BJ (cell line): ENCODE measurements at regions not wholly inside any gene's neighbourhood (a gene's known extent, or its start where the extent isn't known, plus 50 kb on each side); places are given as distances from the start of the nearest gene placed in this dataset.

ENCODE experiments used
- CTCF ChIA-PET: fragments of 350-600 bp; formaldehyde crosslinking; extraction: SDS; loops from one replicate; lab custom pipeline; 2021; ENCODE audit warnings: antibody characterized with exemption, inconsistent platforms; lab: Yijun Ruan, JAX
- POLR2A ChIA-PET: fragments of 300-600 bp; sonication (Branson Sonifier 250); formaldehyde crosslinking; extraction: SDS; loops from one replicate; lab custom pipeline; 2021; ENCODE audit warnings: antibody characterized with exemption; lab: Charles Lee
- DNase-seq: peaks from one replicate; pipeline ENCODE4 v3.0.0-alpha.2; 2011; ENCODE audit warnings: low read depth
- H3K27me3 ChIP-seq: 2 replicates; pipeline ENCODE4 v1.6.0; 2011; ENCODE audit warnings: low read length; ENCODE audit not compliant: control insufficient read depth, insufficient read depth
- H3K36me3 ChIP-seq: 2 replicates; pipeline ENCODE4 v1.5.1; 2011; ENCODE audit warnings: low read length; ENCODE audit not compliant: control insufficient read depth, insufficient read depth
- H3K4me3 ChIP-seq: 2 replicates; pipeline ENCODE4 v1.5.1; 2011; ENCODE audit warnings: low read depth, mild to moderate bottlenecking, control low read depth, low read length
- TF ChIP-seq, protein P1 (sequence below): IDR thresholded peaks from 2 replicates; pipeline ENCODE4 v1.5.1; 2011; ENCODE audit warnings: low read depth, mild to moderate bottlenecking, control low read depth, inconsistent platforms, low read length, moderate library complexity; ENCODE audit not compliant: insufficient read depth

- ChIA-PET CTCF (interaction anchor here (1.8 kb wide), 1 partner anchor 297 kb away, joined by 4 read pairs; no protein-coding TSS in a partner anchor), POLR2A (no interaction called here)
- H3K27me3 ChIP-seq: no peaks in the 10 kb centered on the region
- DNase-seq: no peak
- TF ChIP-seq, protein P1, sequence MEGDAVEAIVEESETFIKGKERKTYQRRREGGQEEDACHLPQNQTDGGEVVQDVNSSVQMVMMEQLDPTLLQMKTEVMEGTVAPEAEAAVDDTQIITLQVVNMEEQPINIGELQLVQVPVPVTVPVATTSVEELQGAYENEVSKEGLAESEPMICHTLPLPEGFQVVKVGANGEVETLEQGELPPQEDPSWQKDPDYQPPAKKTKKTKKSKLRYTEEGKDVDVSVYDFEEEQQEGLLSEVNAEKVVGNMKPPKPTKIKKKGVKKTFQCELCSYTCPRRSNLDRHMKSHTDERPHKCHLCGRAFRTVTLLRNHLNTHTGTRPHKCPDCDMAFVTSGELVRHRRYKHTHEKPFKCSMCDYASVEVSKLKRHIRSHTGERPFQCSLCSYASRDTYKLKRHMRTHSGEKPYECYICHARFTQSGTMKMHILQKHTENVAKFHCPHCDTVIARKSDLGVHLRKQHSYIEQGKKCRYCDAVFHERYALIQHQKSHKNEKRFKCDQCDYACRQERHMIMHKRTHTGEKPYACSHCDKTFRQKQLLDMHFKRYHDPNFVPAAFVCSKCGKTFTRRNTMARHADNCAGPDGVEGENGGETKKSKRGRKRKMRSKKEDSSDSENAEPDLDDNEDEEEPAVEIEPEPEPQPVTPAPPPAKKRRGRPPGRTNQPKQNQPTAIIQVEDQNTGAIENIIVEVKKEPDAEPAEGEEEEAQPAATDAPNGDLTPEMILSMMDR: no peak
- no peak overlapping the region for H3K4me3 ChIP-seq
- no peaks in the 10 kb centered on the region for H3K36me3 ChIP-seq
Observed at GRCh38 chr6:23175391-23175790, 606.0 kb downstream of the HDGFL1 start.

GRCh38 chr6:23176471-23176870 lies 607.1 kb downstream of the HDGFL1 start:
- ChIA-PET CTCF (interaction anchor here (1.8 kb wide), 1 partner anchor 298 kb away, joined by 4 read pairs; no protein-coding TSS in a partner anchor), POLR2A (no interaction called here)
- H3K27me3 ChIP-seq: no peaks in the 10 kb centered on the region
- H3K4me3 ChIP-seq: no peak overlapping the region; the same call in 1 of the 2 replicates
- TF ChIP-seq, protein P1: no peak
- DNase-seq: no peak
- H3K36me3 ChIP-seq: no peaks in the 10 kb centered on the region

DNA sequence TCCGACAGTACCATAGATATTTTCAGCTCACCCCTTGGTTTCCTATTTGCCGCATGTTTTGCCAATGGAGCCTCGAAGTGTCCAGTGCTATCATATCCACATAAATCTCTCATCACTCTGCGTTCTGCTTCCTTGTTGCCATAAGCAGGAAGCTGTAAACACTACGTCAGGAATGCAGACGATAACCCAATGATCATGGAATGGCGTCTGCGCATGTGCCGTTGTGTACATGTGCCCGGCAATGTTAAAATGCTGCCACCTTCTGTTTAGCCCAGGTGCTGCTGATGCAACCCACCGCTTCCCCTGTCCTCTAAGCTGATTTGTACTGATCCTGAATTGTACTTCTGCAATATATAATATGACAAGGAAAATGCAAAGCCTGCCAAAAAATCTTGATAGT lies 607.5 kb downstream of the HDGFL1 start:
- no peaks in the 10 kb centered on the region for H3K36me3 ChIP-seq
- no peaks in the 10 kb centered on the region for H3K27me3 ChIP-seq
- no peak for DNase-seq
- ChIA-PET POLR2A (no interaction called here), CTCF (interaction anchor here (1.8 kb wide), 1 partner anchor 299 kb away, joined by 4 read pairs; no protein-coding TSS in a partner anchor)
- TF ChIP-seq, protein P1: peak; percentile 39; the same call in 1 of the 2 replicates
- no peak overlapping the region; the same call in 1 of the 2 replicates for H3K4me3 ChIP-seq

GRCh38 chr6:23177806-23178205 lies 608.4 kb downstream of the HDGFL1 start:
- CTCF ChIA-PET: interaction anchor here (1.0 kb wide), 1 partner anchor 32 kb away, joined by 3 read pairs; no protein-coding TSS in a partner anchor
- TF ChIP-seq, protein P1: no peak
- no peak for DNase-seq
- Histone ChIP-seq H3K27me3 (no peaks in the 10 kb centered on the region), H3K36me3 (no peaks in the 10 kb centered on the region), H3K4me3 (no peak overlapping the region)
- POLR2A ChIA-PET: no interaction called here

GRCh38 chr6:23179994-23180393 lies 610.6 kb downstream of the HDGFL1 start:
- TF ChIP-seq, protein P1: no peak
- Histone ChIP-seq H3K36me3 (no peaks in the 10 kb centered on the region), H3K4me3 (no peak overlapping the region), H3K27me3 (no peaks in the 10 kb centered on the region)
- ChIA-PET POLR2A (no interaction called here), CTCF (no interaction called here)
- DNase-seq: no peak
